Mesothelial cell of epicardium (in vitro differentiated cells): ENCODE measurements at regions not wholly inside any gene's neighbourhood (a gene's known extent, or its start where the extent isn't known, plus 50 kb on each side); places are given as distances from the start of the nearest gene placed in this dataset.

Source experiments
- DNase-seq, 2 experiments: peaks; one replicate each; pipeline ENCODE4 v3.0.0; 2021; ENCODE audit warnings: low spot score in 2 of 2; ENCODE audit not compliant: unreplicated experiment in 2 of 2
- H3K27ac Mint-ChIP-seq: 2 replicates; pipeline ENCODE4 v1.8.0; 2021; ENCODE audit warnings: mixed read lengths
- H3K27me3 Mint-ChIP-seq: 2 replicates; pipeline ENCODE4 v1.8.0; 2021; ENCODE audit warnings: low read depth, mixed read lengths
- H3K36me3 Mint-ChIP-seq: 2 replicates; pipeline ENCODE4 v1.8.0; 2021; ENCODE audit warnings: mixed read lengths
- H3K4me1 Mint-ChIP-seq: 2 replicates; pipeline ENCODE4 v1.8.0; 2021; ENCODE audit warnings: mixed read lengths
- H3K4me3 Mint-ChIP-seq: 2 replicates; pipeline ENCODE4 v1.8.0; 2021; ENCODE audit warnings: mild to moderate bottlenecking, moderate library complexity, mixed read lengths
- H3K9me3 Mint-ChIP-seq: 2 replicates; pipeline ENCODE4 v1.8.0; 2021; ENCODE audit warnings: mixed read lengths
- CTCF ChIP-seq: fragments of 200-600 bp; sonication (generic); IDR thresholded peaks from one replicate; pipeline ENCODE4 v1.5.0; 2021; ENCODE audit warnings: antibody characterized with exemption; ENCODE audit not compliant: unreplicated experiment

- peaks cover 31% of the 10 kb centered on the region for H3K4me1 Mint-ChIP-seq
- no peak for TF ChIP-seq CTCF
- no peaks in the 10 kb centered on the region for H3K36me3 Mint-ChIP-seq
- H3K9me3 Mint-ChIP-seq = no peaks in the 10 kb centered on the region
- DNase-seq = no peak
- no peak overlapping the region for H3K27ac Mint-ChIP-seq
- H3K27me3 Mint-ChIP-seq = no peaks in the 10 kb centered on the region
- no peak overlapping the region for H3K4me3 Mint-ChIP-seq
These were observed 181.1 kb upstream of the COPS8 start for GRCh38 chr2:236904389-236905263.

GRCh38 chr2:236905976-236906375 lies 179.7 kb upstream of the COPS8 start:
- Mint-ChIP-seq H3K27ac (peak overlapping the region; percentile 18), H3K27me3 (no peaks in the 10 kb centered on the region), H3K9me3 (no peaks in the 10 kb centered on the region), H3K4me1 (peaks cover 25% of the 10 kb centered on the region), H3K36me3 (no peaks in the 10 kb centered on the region), H3K4me3 (no peak overlapping the region)
- no peak for DNase-seq
- no peak for TF ChIP-seq CTCF

- H3K36me3 Mint-ChIP-seq = no peaks in the 10 kb centered on the region
- H3K27ac Mint-ChIP-seq = no peak overlapping the region
- peaks cover 33% of the 10 kb centered on the region for H3K4me1 Mint-ChIP-seq
- H3K4me3 Mint-ChIP-seq = no peak overlapping the region
- DNase-seq = no peak
- no peak for TF ChIP-seq CTCF
- no peaks in the 10 kb centered on the region for H3K27me3 Mint-ChIP-seq
- no peaks in the 10 kb centered on the region for H3K9me3 Mint-ChIP-seq
These were observed 177.1 kb upstream of the COPS8 start for GRCh38 chr2:236908439-236909192.

- no peaks in the 10 kb centered on the region for H3K27me3 Mint-ChIP-seq
- no peak for DNase-seq
- H3K4me1 Mint-ChIP-seq = peaks cover 33% of the 10 kb centered on the region
- H3K27ac Mint-ChIP-seq = no peak overlapping the region
- no peak for TF ChIP-seq CTCF
- H3K9me3 Mint-ChIP-seq = no peaks in the 10 kb centered on the region
- no peak overlapping the region for H3K4me3 Mint-ChIP-seq
- no peaks in the 10 kb centered on the region for H3K36me3 Mint-ChIP-seq
These were observed 176.5 kb upstream of the COPS8 start for GRCh38 chr2:236909193-236909504.

- no peaks in the 10 kb centered on the region for H3K27me3 Mint-ChIP-seq
- no peak overlapping the region for H3K4me3 Mint-ChIP-seq
- H3K36me3 Mint-ChIP-seq = no peaks in the 10 kb centered on the region
- TF ChIP-seq CTCF = no peak
- no peak for DNase-seq
- no peaks in the 10 kb centered on the region for H3K9me3 Mint-ChIP-seq
- H3K27ac Mint-ChIP-seq = no peak overlapping the region
- peaks cover 33% of the 10 kb centered on the region for H3K4me1 Mint-ChIP-seq
These were observed 175.9 kb upstream of the COPS8 start for GRCh38 chr2:236909802-236910201.
